SK-N-SH (cell line): ENCODE measurements at regions not wholly inside any gene's neighbourhood (a gene's known extent, or its start where the extent isn't known, plus 50 kb on each side); places are given as distances from the start of the nearest gene placed in this dataset.

Experiments used
- CTCF ChIA-PET: fragments of 300-600, 350-600 bp; formaldehyde crosslinking; extraction: SDS; loops from one replicate; lab custom pipeline; 2021; lab: Yijun Ruan, JAX
- POLR2A ChIA-PET: fragments of 350-600 bp; sonication (Branson Sonifier 250); formaldehyde crosslinking; extraction: SDS; loops from one replicate; lab custom pipeline; 2020; ENCODE audit warnings: antibody characterized with exemption, inconsistent platforms; lab: Yijun Ruan, JAX
- DNase-seq: peaks from one replicate; pipeline ENCODE4 v3.0.0; 2012
- H2AFZ ChIP-seq: fragments of 200-600 bp; sonication (generic); 2 replicates; pipeline ENCODE4 v1.8.1; 2016; ENCODE audit warnings: antibody characterized with exemption, mild to moderate bottlenecking, low read depth
- H3F3A ChIP-seq: fragments of 200-600 bp; sonication (generic); replicated peaks from 2 replicates; pipeline ENCODE3; 2016; ENCODE audit warnings: antibody characterized with exemption, mild to moderate bottlenecking; ENCODE audit not compliant: insufficient read depth
- H3K27ac ChIP-seq, 2 experiments: fragments of 200-500 bp in 1 of 2; fragments of 200-600 bp in 1 of 2; sonication (Bioruptor generic) in 1 of 2; sonication (generic), shearing (Covaris generic) in 1 of 2; 2 replicates each; pipeline versions ENCODE4 v1.5.1 to v1.6.1; 2014 to 2016; ENCODE audit warnings: low read depth in 2 of 2, inconsistent platforms in 1 of 2, low read length in 1 of 2, mild to moderate bottlenecking in 1 of 2, mixed read lengths in 1 of 2
- H3K27me3 ChIP-seq: fragments of 200-600 bp; sonication (generic), shearing (Covaris generic); 2 replicates; pipeline ENCODE4 v1.6.1; 2016; ENCODE audit warnings: mixed run types; ENCODE audit not compliant: insufficient read depth
- H3K36me3 ChIP-seq, 2 experiments: fragments of 200-500 bp in 1 of 2; fragments of 200-600 bp in 1 of 2; sonication (Bioruptor generic) in 1 of 2; sonication (generic) in 1 of 2; replicated peaks in 1 of 2; 2 replicates each; pipeline versions ENCODE3 to v1.5.1; 2014 to 2016; ENCODE audit warnings: low read length in 1 of 2, mild to moderate bottlenecking in 1 of 2; ENCODE audit not compliant: insufficient read depth in 2 of 2, control insufficient read depth in 1 of 2
- H3K4me1 ChIP-seq, 2 experiments: fragments of 200-500 bp in 1 of 2; fragments of 200-600 bp in 1 of 2; sonication (Bioruptor generic) in 1 of 2; sonication (generic), shearing (Covaris generic) in 1 of 2; 2 replicates each; pipeline versions ENCODE4 v1.5.1 to v1.6.1; 2014 to 2016; ENCODE audit warnings: low read depth in 1 of 2, low read length in 1 of 2, mixed run types in 1 of 2; ENCODE audit not compliant: insufficient read depth in 2 of 2, control insufficient read depth in 1 of 2
- H3K4me2 ChIP-seq: fragments of 200-600 bp; sonication (generic), shearing (Covaris generic); 2 replicates; pipeline ENCODE4 v1.6.1; 2017; ENCODE audit warnings: mixed run types
- H3K4me3 ChIP-seq, 2 experiments: fragments of 200-500 bp in 1 of 2; fragments of 200-600 bp in 1 of 2; sonication (Bioruptor generic) in 1 of 2; sonication (generic), shearing (Covaris generic) in 1 of 2; 2 replicates each; pipeline versions ENCODE4 v1.5.1 to v1.8.1; 2014 to 2016; ENCODE audit warnings: low read depth in 2 of 2, inconsistent platforms in 1 of 2, low read length in 1 of 2, mild to moderate bottlenecking in 1 of 2, mixed read lengths in 1 of 2, moderate library complexity in 1 of 2
- H3K79me2 ChIP-seq: fragments of 200-600 bp; sonication (generic); 2 replicates; pipeline ENCODE4 v1.8.1; 2017; ENCODE audit warnings: mild to moderate bottlenecking; ENCODE audit not compliant: insufficient read depth
- H3K9ac ChIP-seq: fragments of 200-600 bp; sonication (generic); 2 replicates; pipeline ENCODE4 v1.6.1; 2017; ENCODE audit warnings: mixed run types
- H3K9me2 ChIP-seq: fragments of 200-600 bp; sonication (generic); 2 replicates; pipeline ENCODE4 v1.6.1; 2017; ENCODE audit warnings: mixed run types
- H3K9me3 ChIP-seq: fragments of 200-600 bp; sonication (generic); 2 replicates; pipeline ENCODE4 v1.6.1; 2017; ENCODE audit warnings: mixed run types, mild to moderate bottlenecking, moderate library complexity
- H4K20me1 ChIP-seq: fragments of 200-600 bp; sonication (generic); 2 replicates; pipeline ENCODE4 v1.6.1; 2017; ENCODE audit warnings: mild to moderate bottlenecking, mixed run types; ENCODE audit not compliant: insufficient read depth
- ELF1 ChIP-seq: IDR thresholded peaks from 2 replicates; pipeline ENCODE4 v1.4.0; 2012
- FOXJ3 ChIP-seq: sonication (generic); formaldehyde crosslinking; IDR thresholded peaks from 2 replicates; pipeline ENCODE4 v1.5.1; 2020; ENCODE audit warnings: mild to moderate bottlenecking, missing genetic modification reagents
- GATA2 ChIP-seq: sonication (generic); formaldehyde crosslinking; IDR thresholded peaks from 2 replicates; pipeline ENCODE4 v1.5.0; 2020; ENCODE audit warnings: mild to moderate bottlenecking, missing genetic modification reagents
- IRF3 ChIP-seq: fragments of 150-350 bp; IDR thresholded peaks from 2 replicates; pipeline ENCODE4 v1.6.1; 2016; ENCODE audit warnings: mild to moderate bottlenecking, low read depth, low read length
- MXI1 ChIP-seq: IDR thresholded peaks from 2 replicates; pipeline ENCODE4 v1.6.1; 2012; ENCODE audit warnings: mild to moderate bottlenecking, low read depth, low read length, improper control_type of control experiment
- NFIC ChIP-seq: IDR thresholded peaks from 2 replicates; pipeline ENCODE4 v1.4.0; 2012; ENCODE audit warnings: borderline replicate concordance
- NRF1 ChIP-seq: IDR thresholded peaks from 2 replicates; pipeline ENCODE4 v1.6.1; 2012; ENCODE audit warnings: low read depth, mild to moderate bottlenecking, low read length
- RAD21 ChIP-seq: IDR thresholded peaks from 2 replicates; pipeline ENCODE4 v1.6.1; 2012; ENCODE audit warnings: mild to moderate bottlenecking, low read length
- RFX5 ChIP-seq: IDR thresholded peaks from 2 replicates; pipeline ENCODE4 v1.6.1; 2012; ENCODE audit warnings: mild to moderate bottlenecking, improper control_type of control experiment, low read length
- SIN3A ChIP-seq: IDR thresholded peaks from 2 replicates; pipeline ENCODE4 v1.6.1; 2012; ENCODE audit warnings: low read depth, mild to moderate bottlenecking, low read length, moderate library complexity, borderline replicate concordance
- TAF1 ChIP-seq: IDR thresholded peaks from 2 replicates; pipeline ENCODE4 v1.6.1; 2012; ENCODE audit warnings: low read depth, mild to moderate bottlenecking, low read length, moderate library complexity, borderline replicate concordance
- TCF12 ChIP-seq: IDR thresholded peaks from 2 replicates; pipeline ENCODE4 v1.4.0; 2012
- TEAD4 ChIP-seq: IDR thresholded peaks from 2 replicates; pipeline ENCODE4 v1.4.0; 2012; ENCODE audit warnings: mild to moderate bottlenecking, borderline replicate concordance; ENCODE audit not compliant: insufficient read depth
- YY1 ChIP-seq: IDR thresholded peaks from 2 replicates; pipeline ENCODE4 v1.4.0; 2012; ENCODE audit warnings: low read depth, mild to moderate bottlenecking
- ZBTB33 ChIP-seq: IDR thresholded peaks from 2 replicates; pipeline ENCODE4 v1.4.0; 2012; ENCODE audit warnings: low read depth, borderline replicate concordance
- WGBS: methylation state at CpG from one replicate; pipeline ENCODE4 v1.1.6; 2017; ENCODE audit warnings: low lambda C conversion rate; 5-methylcytosine and 5-hydroxymethylcytosine counted together

- ChIA-PET CTCF (interaction anchor here (1.0 kb wide), 1 partner anchor 18 kb away, joined by 3 read pairs; no protein-coding TSS in a partner anchor), POLR2A (no interaction called here)
- H3F3A ChIP-seq: no peaks in the 10 kb centered on the region
- WGBS: 86% methylated on average over 6 of the region's 8 CpGs
- no peaks in the 10 kb centered on the region for H3K4me1 ChIP-seq
- no peaks in the 10 kb centered on the region for H3K9me2 ChIP-seq
- H3K79me2 ChIP-seq: no peaks in the 10 kb centered on the region
- DNase-seq: no peak
- H3K9ac ChIP-seq: no peak overlapping the region
- no peak overlapping the region for H3K27ac ChIP-seq
- H3K4me2 ChIP-seq: no peak overlapping the region
- no peak overlapping the region for H2AFZ ChIP-seq
- no peaks in the 10 kb centered on the region for H3K27me3 ChIP-seq
- no peak for TF ChIP-seq NRF1
- H4K20me1 ChIP-seq: no peaks in the 10 kb centered on the region
- H3K36me3 ChIP-seq: no peaks in the 10 kb centered on the region
- H3K4me3 ChIP-seq: no peak overlapping the region
- H3K9me3 ChIP-seq: no peaks in the 10 kb centered on the region
Measured at GRCh38 chr13:44873461-44873860, 115.8 kb downstream of the NUFIP1 start.

- Histone ChIP-seq H3K36me3 (no peaks in the 10 kb centered on the region), H3K9me3 (no peaks in the 10 kb centered on the region), H4K20me1 (no peaks in the 10 kb centered on the region), H3K4me2 (no peak overlapping the region), H3K9me2 (no peaks in the 10 kb centered on the region), H2AFZ (no peak overlapping the region), H3K9ac (no peak overlapping the region), H3K27me3 (no peaks in the 10 kb centered on the region), H3K79me2 (no peaks in the 10 kb centered on the region), H3F3A (no peaks in the 10 kb centered on the region), H3K4me1 (no peaks in the 10 kb centered on the region), H3K4me3 (no peak overlapping the region), H3K27ac (no peak overlapping the region)
- POLR2A ChIA-PET: no interaction called here
- WGBS: 88% methylated on average over 13 of the region's 13 CpGs
- DNase-seq: no peak
- TF ChIP-seq GATA2 (CRISPR knock-in tag) (no peak), FOXJ3 (CRISPR knock-in tag) (no peak), TAF1 (no peak), NFIC (no peak), YY1 (no peak), ELF1 (no peak), MXI1 (no peak), RFX5 (no peak), IRF3 (no peak), RAD21 (no peak), ZBTB33 (no peak), SIN3A (no peak), TCF12 (no peak), TEAD4 (no peak)
- CTCF ChIA-PET: interaction anchor here (1.0 kb wide), 1 partner anchor 18 kb away, joined by 3 read pairs; no protein-coding TSS in a partner anchor
Measured at GRCh38 chr13:44872751-44873150, 116.5 kb downstream of the NUFIP1 start.
